Calu3 (cell line): ENCODE measurements at regions not wholly inside any gene's neighbourhood (a gene's known extent, or its start where the extent isn't known, plus 50 kb on each side); places are given as distances from the start of the nearest gene placed in this dataset.

Experiments used
- BruUV-seq: library from RNA; stranded (reverse); fragments of 400-500 nt; replicated peaks from 2 replicates; lab custom pipeline; 2021; lab: Mats Ljungman, UMichigan
- CTCF ChIA-PET: fragments of 300-600 bp; sonication (Branson Sonifier 250); formaldehyde crosslinking; loops from one replicate; lab custom pipeline; 2022; ENCODE audit warnings: antibody characterized with exemption; lab: Charles Lee
- DNase-seq: peaks from one replicate; pipeline ENCODE4 v3.0.0; 2022
- H3K27ac Mint-ChIP-seq: one replicate; pipeline ENCODE4 v1.8.0; 2022; ENCODE audit warnings: mixed read lengths; ENCODE audit not compliant: unreplicated experiment
- H3K27me3 Mint-ChIP-seq: one replicate; pipeline ENCODE4 v1.8.0; 2022; ENCODE audit warnings: mixed read lengths; ENCODE audit not compliant: unreplicated experiment
- H3K36me3 Mint-ChIP-seq: one replicate; pipeline ENCODE4 v1.8.0; 2022; ENCODE audit warnings: mild to moderate bottlenecking, moderate library complexity, mixed read lengths; ENCODE audit not compliant: insufficient read depth, unreplicated experiment
- H3K4me1 Mint-ChIP-seq: one replicate; pipeline ENCODE4 v1.8.0; 2022; ENCODE audit warnings: mild to moderate bottlenecking, low read depth, mixed read lengths; ENCODE audit not compliant: unreplicated experiment
- H3K4me3 Mint-ChIP-seq: one replicate; pipeline ENCODE4 v1.8.0; 2022; ENCODE audit warnings: mild to moderate bottlenecking, low read depth, moderate library complexity, mixed read lengths; ENCODE audit not compliant: unreplicated experiment
- H3K9me3 Mint-ChIP-seq: one replicate; pipeline ENCODE4 v1.8.0; 2022; ENCODE audit warnings: low read depth, mixed read lengths; ENCODE audit not compliant: unreplicated experiment
- intact Hi-C: fragments of 100-400 bp; cut with micrococcal nuclease; formaldehyde crosslinking; loops from one replicate; pipeline ENCODE4 v1.10.0; 2022; ENCODE audit not compliant: unreplicated experiment
- TF ChIP-seq, protein P1 (sequence below): fragments of 200-600 bp; IDR thresholded peaks from one replicate; pipeline ENCODE4 v1.8.0; 2022; ENCODE audit warnings: antibody characterized with exemption; ENCODE audit not compliant: unreplicated experiment

DNA sequence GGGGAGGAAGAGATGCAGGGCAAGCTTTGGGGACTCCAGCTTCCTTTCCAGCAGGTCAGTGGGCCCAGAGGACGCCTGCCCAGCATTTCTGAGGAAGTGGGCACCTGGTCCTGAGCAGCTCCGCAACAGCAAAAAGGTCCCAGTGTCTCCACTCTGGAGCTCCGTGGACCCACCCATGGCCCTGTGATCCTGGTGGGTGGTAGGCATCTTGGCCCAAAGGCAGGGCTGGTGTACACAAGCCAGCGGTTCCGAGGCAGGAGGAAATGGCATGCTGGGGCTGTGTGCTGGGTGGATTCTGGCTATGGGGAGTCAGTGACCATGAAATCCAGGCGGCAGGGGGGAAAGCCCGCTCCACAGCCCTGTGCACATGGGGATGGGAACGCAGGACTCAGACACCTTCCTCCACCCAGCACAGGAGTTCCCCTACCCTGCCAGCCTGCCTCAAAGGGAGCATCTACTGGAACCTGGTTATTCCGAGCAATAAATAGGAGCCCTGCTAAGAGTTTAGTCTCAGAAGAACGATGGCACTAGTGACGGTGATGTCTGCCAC lies 206.0 kb downstream of the GLI2 start:
- no TSS peak for BruUV-seq
- Mint-ChIP-seq H3K9me3 (no peaks in the 10 kb centered on the region), H3K4me3 (no peak overlapping the region), H3K36me3 (peaks cover 5% of the 10 kb centered on the region), H3K4me1 (peaks cover 53% of the 10 kb centered on the region), H3K27ac (no peak overlapping the region), H3K27me3 (no peaks in the 10 kb centered on the region)
- CTCF ChIA-PET, result no interaction called here
- no peak for DNase-seq
- intact Hi-C loops, result loop anchor here (10.0 kb wide), 1 partner anchor 133 kb away; no protein-coding TSS in a partner anchor
- TF ChIP-seq, protein P1, sequence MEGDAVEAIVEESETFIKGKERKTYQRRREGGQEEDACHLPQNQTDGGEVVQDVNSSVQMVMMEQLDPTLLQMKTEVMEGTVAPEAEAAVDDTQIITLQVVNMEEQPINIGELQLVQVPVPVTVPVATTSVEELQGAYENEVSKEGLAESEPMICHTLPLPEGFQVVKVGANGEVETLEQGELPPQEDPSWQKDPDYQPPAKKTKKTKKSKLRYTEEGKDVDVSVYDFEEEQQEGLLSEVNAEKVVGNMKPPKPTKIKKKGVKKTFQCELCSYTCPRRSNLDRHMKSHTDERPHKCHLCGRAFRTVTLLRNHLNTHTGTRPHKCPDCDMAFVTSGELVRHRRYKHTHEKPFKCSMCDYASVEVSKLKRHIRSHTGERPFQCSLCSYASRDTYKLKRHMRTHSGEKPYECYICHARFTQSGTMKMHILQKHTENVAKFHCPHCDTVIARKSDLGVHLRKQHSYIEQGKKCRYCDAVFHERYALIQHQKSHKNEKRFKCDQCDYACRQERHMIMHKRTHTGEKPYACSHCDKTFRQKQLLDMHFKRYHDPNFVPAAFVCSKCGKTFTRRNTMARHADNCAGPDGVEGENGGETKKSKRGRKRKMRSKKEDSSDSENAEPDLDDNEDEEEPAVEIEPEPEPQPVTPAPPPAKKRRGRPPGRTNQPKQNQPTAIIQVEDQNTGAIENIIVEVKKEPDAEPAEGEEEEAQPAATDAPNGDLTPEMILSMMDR, result no peak

DNA sequence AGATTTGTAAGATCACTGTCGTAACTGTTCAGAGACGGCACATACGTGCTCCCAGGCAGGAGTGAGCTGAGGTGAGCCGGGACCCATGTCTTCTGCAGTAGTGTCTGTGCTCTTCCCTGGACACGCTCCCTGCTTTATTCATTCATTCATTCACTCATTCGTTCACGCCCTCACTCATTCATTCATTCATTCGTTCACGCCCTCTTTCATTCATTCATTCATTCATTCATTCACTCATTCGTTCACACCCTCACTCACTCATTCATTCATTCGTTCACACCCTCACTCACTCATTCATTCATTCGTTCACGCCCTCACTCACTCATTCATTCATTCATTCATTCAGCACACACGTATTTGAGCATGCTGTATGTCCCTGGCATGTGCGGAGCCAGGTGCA lies 207.0 kb downstream of the GLI2 start:
- peaks cover 48% of the 10 kb centered on the region for H3K4me1 Mint-ChIP-seq
- peak overlapping the region; percentile 33 for H3K27ac Mint-ChIP-seq
- H3K36me3 Mint-ChIP-seq, result peaks cover 5% of the 10 kb centered on the region
- no peaks in the 10 kb centered on the region for H3K9me3 Mint-ChIP-seq
- no TSS peak for BruUV-seq
- DNase-seq, result no peak
- intact Hi-C loops, result loop anchor here (10.0 kb wide), 1 partner anchor 132 kb away; no protein-coding TSS in a partner anchor
- no peak overlapping the region for H3K4me3 Mint-ChIP-seq
- no peaks in the 10 kb centered on the region for H3K27me3 Mint-ChIP-seq
- TF ChIP-seq, protein P1, result no peak
- CTCF ChIA-PET, result no interaction called here

DNA sequence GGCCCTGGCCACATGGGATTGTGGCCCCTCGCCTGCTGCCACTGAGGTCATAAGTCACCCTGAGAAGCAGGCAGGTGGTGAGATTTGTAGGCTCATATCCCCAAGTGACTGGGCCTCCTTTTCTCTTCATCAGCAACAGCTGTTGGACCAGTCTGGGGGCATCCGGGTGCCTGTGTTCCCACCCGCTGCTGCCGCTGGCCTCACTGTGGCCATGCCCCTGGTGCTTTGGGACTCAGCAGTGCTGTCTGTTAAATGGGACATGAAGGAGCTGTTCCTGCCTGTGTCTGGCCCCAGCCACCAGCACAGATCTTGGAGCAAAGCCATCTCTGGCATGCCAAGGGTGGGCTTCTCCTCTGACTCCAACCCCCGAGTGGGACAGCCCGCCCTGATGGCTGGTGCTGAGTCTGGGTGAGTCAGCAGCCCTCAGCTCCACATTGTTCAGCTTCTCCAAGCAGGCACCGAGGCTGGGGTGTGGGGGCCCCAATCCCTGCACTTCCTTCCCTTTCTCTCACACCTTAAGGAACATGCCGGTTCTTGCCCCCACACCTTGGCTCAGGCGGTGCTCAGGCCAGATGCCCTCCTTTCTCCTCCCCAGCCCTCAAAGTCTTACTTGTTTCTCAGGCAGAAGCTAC lies 207.9 kb downstream of the GLI2 start:
- DNase-seq, result no peak
- CTCF ChIA-PET, result no interaction called here
- H3K27me3 Mint-ChIP-seq, result no peaks in the 10 kb centered on the region
- intact Hi-C loops, result loop anchor here (10.0 kb wide), 1 partner anchor 131 kb away; no protein-coding TSS in a partner anchor
- H3K9me3 Mint-ChIP-seq, result no peaks in the 10 kb centered on the region
- peaks cover 39% of the 10 kb centered on the region for H3K4me1 Mint-ChIP-seq
- H3K27ac Mint-ChIP-seq, result no peak overlapping the region
- H3K4me3 Mint-ChIP-seq, result no peak overlapping the region
- peaks cover 5% of the 10 kb centered on the region for H3K36me3 Mint-ChIP-seq
- TF ChIP-seq, protein P1, result no peak
- no TSS peak for BruUV-seq

DNA sequence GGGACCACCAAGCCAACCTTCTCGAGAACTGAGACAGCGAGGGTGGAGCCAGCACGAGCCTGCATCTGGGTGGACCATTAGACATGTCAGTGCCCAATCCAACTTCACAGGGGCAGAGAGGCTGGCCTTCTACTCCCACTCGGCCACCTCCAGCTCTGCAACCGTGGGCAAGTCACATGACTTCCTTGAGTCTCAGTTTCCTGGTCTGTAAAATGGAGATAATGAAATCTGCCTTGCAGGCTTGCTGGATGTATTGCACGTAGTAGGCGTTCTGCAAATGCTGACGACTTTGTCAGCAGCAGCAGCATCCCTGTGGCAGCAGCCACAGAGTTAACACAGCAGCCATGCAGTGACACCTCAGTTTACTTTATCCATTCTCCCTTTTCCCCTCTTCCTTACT lies 208.9 kb downstream of the GLI2 start:
- TF ChIP-seq, protein P1, result no peak
- intact Hi-C loops, result loop anchor here (10.0 kb wide), 1 partner anchor 130 kb away; no protein-coding TSS in a partner anchor
- peaks cover 41% of the 10 kb centered on the region for H3K4me1 Mint-ChIP-seq
- BruUV-seq, result no TSS peak
- no peaks in the 10 kb centered on the region for H3K9me3 Mint-ChIP-seq
- H3K36me3 Mint-ChIP-seq, result peaks cover 5% of the 10 kb centered on the region
- H3K27me3 Mint-ChIP-seq, result no peaks in the 10 kb centered on the region
- H3K27ac Mint-ChIP-seq, result no peak overlapping the region
- no peak overlapping the region for H3K4me3 Mint-ChIP-seq
- CTCF ChIA-PET, result no interaction called here
- no peak for DNase-seq
